Omental fat pad (tissue), 3 donors: ENCODE measurements at regions not wholly inside any gene's neighbourhood (a gene's known extent, or its start where the extent isn't known, plus 50 kb on each side); places are given as distances from the start of the nearest gene placed in this dataset.

ENCODE experiments used
- ATAC-seq: fragments of 150-250 bp; one replicate; pipeline ENCODE4 v1.9.1; 2016; ENCODE audit warnings: mild to moderate bottlenecking, moderate library complexity; ENCODE audit not compliant: low FRiP score
- DNase-seq: peaks from one replicate; pipeline ENCODE4 v3.0.0-alpha.2; 2019; ENCODE audit warnings: low spot score
- CTCF ChIP-seq, 3 donors: fragments of 450-650 bp; IDR thresholded peaks; one replicate each; pipeline ENCODE4 v1.5.1; 2016 to 2017; ENCODE audit warnings: antibody characterized with exemption in 3 of 3, mild to moderate bottlenecking in 3 of 3, moderate library complexity in 2 of 3

GRCh38 chr4:92031825-92032224, 271.9 kb upstream of the GRID2 start:
- TF ChIP-seq CTCF (IDR thresholded peaks at IDR 0.05), result no peak
- DNase-seq (no peak), ATAC-seq (no peak)

GRCh38 chr4:92035666-92036065, 268.1 kb upstream of the GRID2 start:
- TF ChIP-seq CTCF (IDR thresholded peaks at IDR 0.05), result no peak
- ATAC-seq (no peak), DNase-seq (no peak)

- DNase-seq (no peak), ATAC-seq (no peak)
- TF ChIP-seq CTCF (IDR thresholded peaks at IDR 0.05), result no peak
Observed at GRCh38 chr4:92045718-92046117, 258.0 kb upstream of the GRID2 start.

- ATAC-seq (no peak), DNase-seq (no peak)
- TF ChIP-seq CTCF (IDR thresholded peaks at IDR 0.05), result no peak
Observed at GRCh38 chr4:92047209-92047875, 256.4 kb upstream of the GRID2 start.

GRCh38 chr4:92050875-92051274, 252.9 kb upstream of the GRID2 start:
- ATAC-seq, result no peak
- TF ChIP-seq CTCF (IDR thresholded peaks at IDR 0.05), result no peak

GRCh38 chr4:92059615-92060014, 244.2 kb upstream of the GRID2 start:
- TF ChIP-seq CTCF (IDR thresholded peaks at IDR 0.05), result no peak
- DNase-seq (no peak), ATAC-seq (no peak)

More at GRCh38 chr4:92050875-92051274, 252.9 kb upstream of the GRID2 start:
- no peak for DNase-seq

- DNase-seq (no peak), ATAC-seq (no peak)
- TF ChIP-seq CTCF (IDR thresholded peaks at IDR 0.05), result no peak
Observed at GRCh38 chr4:92060333-92060732, 243.4 kb upstream of the GRID2 start.
